ENCODE measurements at regions not wholly inside any gene's neighbourhood (a gene's known extent, or its start where the extent isn't known, plus 50 kb on each side); places are given as distances from the start of the nearest gene placed in this dataset.
"Not testable (repeated sequence)": the region's sequence is repeated elsewhere in the genome, so short reads cannot be mapped to it uniquely, and the experiment has no call there.

- TF ChIP-seq, protein P1, sequence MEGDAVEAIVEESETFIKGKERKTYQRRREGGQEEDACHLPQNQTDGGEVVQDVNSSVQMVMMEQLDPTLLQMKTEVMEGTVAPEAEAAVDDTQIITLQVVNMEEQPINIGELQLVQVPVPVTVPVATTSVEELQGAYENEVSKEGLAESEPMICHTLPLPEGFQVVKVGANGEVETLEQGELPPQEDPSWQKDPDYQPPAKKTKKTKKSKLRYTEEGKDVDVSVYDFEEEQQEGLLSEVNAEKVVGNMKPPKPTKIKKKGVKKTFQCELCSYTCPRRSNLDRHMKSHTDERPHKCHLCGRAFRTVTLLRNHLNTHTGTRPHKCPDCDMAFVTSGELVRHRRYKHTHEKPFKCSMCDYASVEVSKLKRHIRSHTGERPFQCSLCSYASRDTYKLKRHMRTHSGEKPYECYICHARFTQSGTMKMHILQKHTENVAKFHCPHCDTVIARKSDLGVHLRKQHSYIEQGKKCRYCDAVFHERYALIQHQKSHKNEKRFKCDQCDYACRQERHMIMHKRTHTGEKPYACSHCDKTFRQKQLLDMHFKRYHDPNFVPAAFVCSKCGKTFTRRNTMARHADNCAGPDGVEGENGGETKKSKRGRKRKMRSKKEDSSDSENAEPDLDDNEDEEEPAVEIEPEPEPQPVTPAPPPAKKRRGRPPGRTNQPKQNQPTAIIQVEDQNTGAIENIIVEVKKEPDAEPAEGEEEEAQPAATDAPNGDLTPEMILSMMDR (conservative IDR thresholded peaks at IDR 0.05; ENCODE audit: low read depth, low read length) = no peak
- no peak overlapping the region for H3K4me3 ChIP-seq (ENCODE audit: low read depth, low read length)
- DNase-seq (ENCODE audit: low read depth) = no peak
Measured at GRCh38 chr12:125343649-125344048, 278.4 kb downstream of the AACS start.

DNA sequence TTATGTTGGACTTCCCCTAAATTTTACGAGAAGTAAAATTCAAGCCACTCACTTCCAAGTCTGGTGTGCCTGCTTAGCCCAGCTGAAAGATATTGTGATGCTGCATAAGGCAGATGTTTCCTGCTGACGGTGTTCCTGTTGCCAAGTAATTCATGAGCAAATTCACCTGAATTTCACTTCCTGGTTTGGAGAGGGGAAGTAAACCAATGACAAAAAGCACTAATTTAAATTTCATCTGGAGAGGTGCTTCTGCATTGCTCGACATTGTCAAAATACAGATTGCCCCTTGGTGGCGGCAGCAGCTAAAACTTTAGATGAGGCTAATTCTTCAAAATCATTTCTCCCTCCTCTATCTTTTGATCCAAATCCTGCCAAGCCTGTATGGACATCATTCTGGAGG lies 281.1 kb downstream of the AACS start:
- TF ChIP-seq, protein P1 (conservative IDR thresholded peaks at IDR 0.05; ENCODE audit: low read depth, low read length) = no peak
- H3K4me3 ChIP-seq (ENCODE audit: low read depth, low read length) = no peak overlapping the region
- no peak for DNase-seq (ENCODE audit: low read depth)

GRCh38 chr12:125351788-125352187 lies 286.6 kb downstream of the AACS start:
- no peak for DNase-seq (ENCODE audit: low read depth)
- H3K4me3 ChIP-seq (ENCODE audit: low read depth, low read length) = no peak overlapping the region
- TF ChIP-seq, protein P1 (conservative IDR thresholded peaks at IDR 0.05; ENCODE audit: low read depth, low read length) = no peak

DNA sequence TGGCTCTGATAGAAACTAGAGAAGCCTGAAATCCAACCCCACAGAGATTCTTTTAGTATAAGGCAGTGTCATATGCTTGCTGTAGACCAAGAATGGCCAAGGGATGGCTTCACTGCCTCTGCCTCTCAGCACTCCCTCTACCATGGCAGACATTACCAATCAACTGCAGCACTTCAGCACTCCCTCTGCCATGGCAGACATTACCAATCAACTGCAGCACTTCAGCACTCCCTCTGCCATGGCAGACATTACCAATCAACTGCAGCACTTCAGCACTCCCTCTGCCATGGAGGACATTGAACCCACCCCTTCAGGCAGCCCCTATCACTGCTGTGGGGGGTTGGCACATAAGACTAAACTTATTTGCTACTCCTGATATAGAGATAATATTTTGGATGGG lies 287.8 kb downstream of the AACS start:
- not testable (repeated sequence) for DNase-seq (ENCODE audit: low read depth)

DNA sequence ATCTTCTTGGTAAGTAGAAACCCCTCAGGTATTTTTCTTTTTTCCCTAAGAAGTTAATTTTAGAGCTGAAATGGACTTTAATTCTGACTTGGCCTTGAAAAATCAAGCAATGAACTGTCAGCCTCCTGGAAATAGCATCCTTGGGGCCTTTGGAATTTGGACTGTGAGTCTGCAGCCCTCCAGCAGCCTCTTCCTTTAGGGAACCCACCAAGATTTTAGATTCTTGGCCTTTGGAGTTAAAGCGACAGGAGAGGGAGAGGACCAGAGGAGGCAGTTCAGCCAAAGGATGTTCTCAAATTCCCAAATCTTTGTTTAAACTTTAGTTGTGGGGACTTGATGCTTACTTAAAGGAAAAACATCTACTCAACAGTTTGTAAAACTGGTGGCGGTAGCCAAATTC lies 288.6 kb downstream of the AACS start:
- TF ChIP-seq, protein P1 (conservative IDR thresholded peaks at IDR 0.05; ENCODE audit: low read depth, low read length) = no peak
- H3K4me3 ChIP-seq (ENCODE audit: low read depth, low read length) = no peak overlapping the region
- DNase-seq (ENCODE audit: low read depth) = no peak

More for the DNA sequence above, 287.8 kb downstream of the AACS start:
- not testable (repeated sequence) for H3K4me3 ChIP-seq (ENCODE audit: low read depth, low read length)

GRCh38 chr12:125355614-125356013 lies 290.4 kb downstream of the AACS start:
- H3K4me3 ChIP-seq (ENCODE audit: low read depth, low read length) = no peak overlapping the region
- no peak for DNase-seq (ENCODE audit: low read depth)
- TF ChIP-seq, protein P1 (conservative IDR thresholded peaks at IDR 0.05; ENCODE audit: low read depth, low read length) = no peak

DNA sequence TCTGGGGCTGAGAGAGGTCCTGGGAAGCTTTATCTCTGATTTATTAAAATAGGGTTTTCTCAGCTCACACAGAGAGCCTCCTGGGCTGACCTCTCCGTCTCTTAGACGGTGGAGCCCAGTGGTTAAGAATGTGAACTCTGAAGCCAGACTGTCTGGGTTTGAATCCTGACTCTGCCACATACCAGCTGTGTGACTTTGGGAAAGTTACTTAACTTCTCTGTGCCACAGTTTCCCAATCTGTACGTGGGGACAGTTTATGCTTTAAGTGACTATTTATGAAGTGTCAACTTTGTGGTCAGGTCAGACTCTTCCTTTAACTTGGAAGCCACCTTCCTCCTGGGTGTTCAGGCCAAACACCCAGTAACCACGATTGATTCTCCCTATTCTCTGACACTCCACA lies 290.9 kb downstream of the AACS start:
- no peak overlapping the region for H3K4me3 ChIP-seq (ENCODE audit: low read depth, low read length)
- TF ChIP-seq, protein P1 (conservative IDR thresholded peaks at IDR 0.05; ENCODE audit: low read depth, low read length) = no peak
- DNase-seq (ENCODE audit: low read depth) = no peak

GRCh38 chr12:125357561-125357960 lies 292.3 kb downstream of the AACS start:
- no peak for DNase-seq (ENCODE audit: low read depth)
- H3K4me3 ChIP-seq (ENCODE audit: low read depth, low read length) = no peak overlapping the region
- TF ChIP-seq, protein P1 (conservative IDR thresholded peaks at IDR 0.05; ENCODE audit: low read depth, low read length) = no peak
